IMR-90 (cell line): ENCODE measurements at regions not wholly inside any gene's neighbourhood (a gene's known extent, or its start where the extent isn't known, plus 50 kb on each side); places are given as distances from the start of the nearest gene placed in this dataset.

Experiments
- BHLHE40 ChIP-seq: fragments of 150-350 bp; IDR thresholded peaks from 2 replicates; pipeline ENCODE4 v1.6.1; 2016; ENCODE audit warnings: mild to moderate bottlenecking, low read depth, low read length
- CEBPB ChIP-seq: IDR thresholded peaks from 2 replicates; pipeline ENCODE4 v1.6.1; 2012; ENCODE audit warnings: low read depth, low read length, improper control_type of control experiment
- CTCF ChIP-seq: conservative IDR thresholded peaks from 2 replicates; pipeline ENCODE4 v1.5.1; 2012; ENCODE audit warnings: mild to moderate bottlenecking, low read depth, low read length, improper control_type of control experiment
- FOS ChIP-seq: fragments of 150-350 bp; IDR thresholded peaks from 2 replicates; pipeline ENCODE4 v1.6.1; 2016; ENCODE audit warnings: low read depth, low read length
- MAZ ChIP-seq: IDR thresholded peaks from 2 replicates; pipeline ENCODE4 v1.6.1; 2012; ENCODE audit warnings: low read depth, mild to moderate bottlenecking, low read length, improper control_type of control experiment, moderate library complexity, borderline replicate concordance
- MXI1 ChIP-seq: IDR thresholded peaks from 2 replicates; pipeline ENCODE4 v1.6.1; 2012; ENCODE audit warnings: low read depth, mild to moderate bottlenecking, low read length, moderate library complexity, borderline replicate concordance
- NFE2L2 ChIP-seq: fragments of 150-350 bp; IDR thresholded peaks from 2 replicates; pipeline ENCODE4 v1.6.1; 2016; ENCODE audit warnings: low read depth, mild to moderate bottlenecking, low read length
- POLR2A ChIP-seq: IDR thresholded peaks from 2 replicates; pipeline ENCODE4 v1.6.1; 2012; ENCODE audit warnings: mild to moderate bottlenecking, low read depth, low read length
- RAD21 ChIP-seq: IDR thresholded peaks from 2 replicates; pipeline ENCODE4 v1.6.1; 2012; ENCODE audit warnings: low read length, improper control_type of control experiment
- RCOR1 ChIP-seq: IDR thresholded peaks from 2 replicates; pipeline ENCODE4 v1.6.1; 2012; ENCODE audit warnings: mild to moderate bottlenecking, low read length, improper control_type of control experiment; ENCODE audit not compliant: insufficient replicate concordance
- SMC3 ChIP-seq: fragments of 150-350 bp; IDR thresholded peaks from 2 replicates; pipeline ENCODE4 v1.6.1; 2016; ENCODE audit warnings: low read depth, mild to moderate bottlenecking, antibody characterized with exemption, low read length, moderate library complexity
- USF2 ChIP-seq: fragments of 150-350 bp; IDR thresholded peaks from 2 replicates; pipeline ENCODE4 v1.6.1; 2017; ENCODE audit warnings: mild to moderate bottlenecking, antibody characterized with exemption, low read length, low read depth

GRCh38 chr20:21820688-21821087, 115.2 kb downstream of the PAX1 start:
- TF ChIP-seq CTCF, result no peak
- TF ChIP-seq BHLHE40, result no peak
- TF ChIP-seq POLR2A, result no peak
- no peak for TF ChIP-seq MAZ
- TF ChIP-seq MXI1, result no peak
- no peak for TF ChIP-seq FOS
- TF ChIP-seq SMC3, result no peak
- no peak for TF ChIP-seq RAD21
- TF ChIP-seq CEBPB, result no peak
- no peak for TF ChIP-seq USF2
- no peak for TF ChIP-seq RCOR1
- TF ChIP-seq NFE2L2, result no peak
